Endothelial cell of umbilical vein (primary cell): ENCODE measurements at regions not wholly inside any gene's neighbourhood (a gene's known extent, or its start where the extent isn't known, plus 50 kb on each side); places are given as distances from the start of the nearest gene placed in this dataset.

Source experiments
- BruUV-seq: library from RNA; stranded (reverse); fragments of 400-500 nt; replicated peaks from 2 replicates; lab custom pipeline; 2021; lab: Mats Ljungman, UMichigan
- CTCF ChIA-PET: fragments of 300-600, 350-600 bp; sonication (Branson Sonifier 250); formaldehyde crosslinking; loops from one replicate; lab custom pipeline; 2021; ENCODE audit warnings: antibody characterized with exemption, inconsistent platforms; lab: Charles Lee
- POLR2A ChIA-PET: fragments of 300-600, 350-600 bp; sonication (Branson Sonifier 250); formaldehyde crosslinking; loops from one replicate; lab custom pipeline; 2021; ENCODE audit warnings: antibody characterized with exemption, inconsistent platforms; lab: Charles Lee
- DNase-seq: peaks from one replicate; pipeline ENCODE4 v3.0.0-alpha.2; 2011; ENCODE audit warnings: low read depth, low spot score
- FAIRE-seq: peaks from 2 replicates; lab custom pipeline; 2011; peaks lifted over from hg19 to GRCh38; lab: Jason Lieb, UNC
- H2AFZ ChIP-seq: 2 replicates; pipeline ENCODE4 v1.6.0; 2012; ENCODE audit warnings: low read depth, low read length, control low read depth, inconsistent platforms
- H3K27ac ChIP-seq: 2 replicates; pipeline ENCODE4 v1.5.1; 2011; ENCODE audit warnings: low read depth, mild to moderate bottlenecking, control low read depth, low read length, moderate library complexity; ENCODE audit not compliant: insufficient read depth
- H3K27me3 ChIP-seq, 2 experiments: 2 replicates each; pipeline versions ENCODE4 v1.6.0 to v1.6.1; 2011; ENCODE audit warnings: low read length in 2 of 2, mixed read lengths in 1 of 2; ENCODE audit not compliant: control insufficient read depth in 2 of 2, insufficient read depth in 2 of 2
- H3K36me3 ChIP-seq, 2 experiments: 2 replicates in 1 of 2; 3 replicates in 1 of 2; pipeline ENCODE4 v1.5.1; 2011; ENCODE audit warnings: low read length in 2 of 2, mild to moderate bottlenecking in 1 of 2, moderate library complexity in 1 of 2; ENCODE audit not compliant: control insufficient read depth in 2 of 2, insufficient read depth in 2 of 2; ENCODE audit errors: extremely low read depth in 1 of 2
- H3K4me1 ChIP-seq: 3 replicates; pipeline ENCODE4 v1.5.1; 2011; ENCODE audit warnings: mild to moderate bottlenecking, low read length; ENCODE audit not compliant: control insufficient read depth, insufficient read depth; ENCODE audit errors: extremely low read depth
- H3K4me2 ChIP-seq: 2 replicates; pipeline ENCODE4 v1.6.1; 2011; ENCODE audit warnings: low read length, control low read depth, mixed read lengths; ENCODE audit not compliant: insufficient read depth
- H3K4me3 ChIP-seq, 3 experiments: fragments of 200-600 bp in 1 of 3; sonication (generic), shearing (Covaris generic) in 1 of 3; replicated peaks in 1 of 3; 2 replicates each; pipeline ENCODE4 v1.5.1; 2011 to 2016; ENCODE audit warnings: control low read depth in 3 of 3, low read length in 3 of 3, mild to moderate bottlenecking in 2 of 3, inconsistent platforms in 1 of 3, low read depth in 1 of 3, moderate library complexity in 1 of 3; ENCODE audit not compliant: insufficient read depth in 1 of 3
- H3K79me2 ChIP-seq: 2 replicates; pipeline ENCODE4 v1.6.0; 2012; ENCODE audit warnings: low read length, inconsistent platforms; ENCODE audit not compliant: control insufficient read depth, insufficient read depth
- H3K9ac ChIP-seq: replicated peaks from 2 replicates; pipeline ENCODE3; 2011; ENCODE audit warnings: low read length, control low read depth; ENCODE audit not compliant: insufficient read depth; ENCODE audit errors: extremely low read depth
- H3K9me1 ChIP-seq: replicated peaks from 3 replicates; pipeline ENCODE4 v1.6.0; 2011; ENCODE audit warnings: mild to moderate bottlenecking, low read length; ENCODE audit not compliant: control insufficient read depth, insufficient read depth; ENCODE audit errors: extremely low read depth
- H3K9me3 ChIP-seq: replicated peaks from 2 replicates; pipeline ENCODE4 v1.5.1; 2012; ENCODE audit warnings: low read length, inconsistent platforms; ENCODE audit not compliant: control insufficient read depth, insufficient read depth
- H4K20me1 ChIP-seq: replicated peaks from 2 replicates; pipeline ENCODE3; 2011; ENCODE audit warnings: mild to moderate bottlenecking, low read length; ENCODE audit not compliant: control insufficient read depth, insufficient read depth; ENCODE audit errors: extremely low read depth
- EZH2 ChIP-seq: IDR thresholded peaks from 2 replicates; pipeline ENCODE4 v1.6.1; 2012; ENCODE audit warnings: borderline replicate concordance, low read depth, mild to moderate bottlenecking, moderate library complexity, low read length, inconsistent platforms; ENCODE audit not compliant: severe bottlenecking
- FOS ChIP-seq: IDR thresholded peaks from 2 replicates; pipeline ENCODE4 v1.6.1; 2011; ENCODE audit warnings: mild to moderate bottlenecking, low read length, moderate library complexity, borderline replicate concordance; ENCODE audit not compliant: insufficient read depth
- GATA2 ChIP-seq: IDR thresholded peaks from 2 replicates; pipeline ENCODE4 v1.7.0; 2011; ENCODE audit warnings: low read depth, mild to moderate bottlenecking, moderate library complexity, mixed read lengths, low read length; ENCODE audit not compliant: insufficient read length, insufficient read depth
- JUN ChIP-seq: IDR thresholded peaks from 2 replicates; pipeline ENCODE4 v1.6.1; 2011; ENCODE audit warnings: borderline replicate concordance, low read depth; ENCODE audit not compliant: insufficient read length, insufficient read depth
- MYC ChIP-seq: IDR thresholded peaks from one replicate; pipeline ENCODE4 v1.6.1; 2011; ENCODE audit warnings: mild to moderate bottlenecking, low read depth, low read length
- POLR2A ChIP-seq: IDR thresholded peaks from 2 replicates; pipeline ENCODE4 v1.6.1; 2012; ENCODE audit warnings: low read depth, mild to moderate bottlenecking, control low read depth, low read length
- POLR2AphosphoS5 ChIP-seq: IDR thresholded peaks from 2 replicates; pipeline ENCODE4 v1.6.1; 2012; ENCODE audit warnings: low read depth, mild to moderate bottlenecking, control low read depth, low read length, moderate library complexity; ENCODE audit not compliant: insufficient read depth
- dilution Hi-C: fragments of 300-500 bp; cut with MboI; formaldehyde crosslinking; loops from one replicate; pipeline ENCODE4 v1.15.0; 2019; ENCODE audit warnings: low sequenced_read_pairs; ENCODE audit not compliant: extremely low pct_ligation_motif_present
- intact Hi-C: fragments of 100-400 bp; cut with micrococcal nuclease; formaldehyde crosslinking; loops from one replicate; pipeline ENCODE4 v1.10.0; 2022
- TF ChIP-seq, protein P1 (sequence below): IDR thresholded peaks from 2 replicates; pipeline ENCODE4 v1.6.1; 2011; ENCODE audit not compliant: insufficient read depth, insufficient read length
- TF ChIP-seq, protein P2 (sequence below), 2 donors: IDR thresholded peaks; 1 replicate in 1 of 2; 2 replicates in 1 of 2; pipeline ENCODE4 v1.5.1; 2011; ENCODE audit warnings: low read length in 2 of 2, mild to moderate bottlenecking in 2 of 2, moderate library complexity in 2 of 2, control low read depth in 1 of 2, inconsistent platforms in 1 of 2, low read depth in 1 of 2; ENCODE audit not compliant: insufficient read depth in 1 of 2; ENCODE audit errors: extremely low read depth in 1 of 2

DNA sequence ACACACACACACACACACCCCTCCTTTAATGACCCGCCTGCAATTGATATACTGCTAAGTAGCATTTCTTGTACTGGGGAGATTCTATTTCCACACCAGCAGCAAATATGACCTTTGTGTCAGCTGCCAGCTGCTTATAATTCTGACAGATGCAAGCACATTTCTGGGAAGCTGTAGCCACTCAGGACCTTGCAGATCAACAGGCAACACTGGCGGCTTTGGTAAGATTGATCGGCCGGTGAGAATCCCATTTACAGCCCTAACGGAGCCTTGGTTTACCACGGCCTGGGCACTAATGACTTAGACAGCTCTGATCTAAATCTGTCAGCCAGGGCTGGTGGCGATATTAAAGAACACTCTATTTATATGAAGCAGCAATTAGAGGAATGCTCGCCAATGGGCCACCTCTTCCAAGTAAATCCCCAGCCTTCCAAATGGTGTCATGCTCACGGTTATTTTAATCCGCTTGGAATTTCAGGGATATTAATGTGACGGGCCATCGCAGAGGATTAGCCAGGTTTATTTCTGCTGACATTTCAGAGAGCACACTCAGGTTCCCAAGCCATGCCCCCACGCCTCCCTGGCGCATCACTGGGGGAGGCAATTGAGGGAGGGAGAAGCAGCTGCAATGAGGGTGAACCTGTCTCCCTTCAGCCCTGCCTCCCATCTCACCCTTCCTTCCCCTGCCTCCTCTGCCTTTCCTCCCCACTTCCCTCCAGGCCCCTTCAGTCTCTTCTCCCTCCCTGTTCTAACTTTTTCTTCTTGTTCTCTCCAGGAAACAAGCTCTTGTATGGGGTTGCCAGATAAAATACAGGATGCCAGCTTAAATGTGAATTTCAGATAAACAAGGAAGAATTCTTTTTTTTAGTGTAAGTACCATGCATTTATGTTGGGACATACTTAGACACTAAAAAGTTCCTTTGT lies 287.0 kb downstream of the TLE3 start:
- POLR2A ChIA-PET: no interaction called here
- no peaks in the 10 kb centered on the region for H4K20me1 ChIP-seq
- no peak overlapping the region for H2AFZ ChIP-seq
- H3K27me3 ChIP-seq: peaks cover 5 to 6% of the 10 kb centered on the region in 2 experiments
- CTCF ChIA-PET: interaction anchor here (1.5 kb wide), 1 partner anchor 15 kb away, joined by 4 read pairs; no protein-coding TSS in a partner anchor
- TF ChIP-seq, protein P1, sequence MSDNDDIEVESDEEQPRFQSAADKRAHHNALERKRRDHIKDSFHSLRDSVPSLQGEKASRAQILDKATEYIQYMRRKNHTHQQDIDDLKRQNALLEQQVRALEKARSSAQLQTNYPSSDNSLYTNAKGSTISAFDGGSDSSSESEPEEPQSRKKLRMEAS: no peak
- no peak for TF ChIP-seq POLR2AphosphoS5
- no peak for TF ChIP-seq JUN
- no peak for TF ChIP-seq MYC
- TF ChIP-seq GATA2: no peak
- no peak for TF ChIP-seq POLR2A
- TF ChIP-seq FOS: no peak
- TF ChIP-seq, protein P2, sequence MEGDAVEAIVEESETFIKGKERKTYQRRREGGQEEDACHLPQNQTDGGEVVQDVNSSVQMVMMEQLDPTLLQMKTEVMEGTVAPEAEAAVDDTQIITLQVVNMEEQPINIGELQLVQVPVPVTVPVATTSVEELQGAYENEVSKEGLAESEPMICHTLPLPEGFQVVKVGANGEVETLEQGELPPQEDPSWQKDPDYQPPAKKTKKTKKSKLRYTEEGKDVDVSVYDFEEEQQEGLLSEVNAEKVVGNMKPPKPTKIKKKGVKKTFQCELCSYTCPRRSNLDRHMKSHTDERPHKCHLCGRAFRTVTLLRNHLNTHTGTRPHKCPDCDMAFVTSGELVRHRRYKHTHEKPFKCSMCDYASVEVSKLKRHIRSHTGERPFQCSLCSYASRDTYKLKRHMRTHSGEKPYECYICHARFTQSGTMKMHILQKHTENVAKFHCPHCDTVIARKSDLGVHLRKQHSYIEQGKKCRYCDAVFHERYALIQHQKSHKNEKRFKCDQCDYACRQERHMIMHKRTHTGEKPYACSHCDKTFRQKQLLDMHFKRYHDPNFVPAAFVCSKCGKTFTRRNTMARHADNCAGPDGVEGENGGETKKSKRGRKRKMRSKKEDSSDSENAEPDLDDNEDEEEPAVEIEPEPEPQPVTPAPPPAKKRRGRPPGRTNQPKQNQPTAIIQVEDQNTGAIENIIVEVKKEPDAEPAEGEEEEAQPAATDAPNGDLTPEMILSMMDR (IDR thresholded peaks at IDR 0.05; ENCODE audit: extremely low read depth in 1 of 2, insufficient read depth in 1 of 2, low read depth in 1 of 2, low read length in 2 of 2): no peak
- TF ChIP-seq EZH2: no peak
- no TSS peak for BruUV-seq
- no peak overlapping the region for H3K27ac ChIP-seq
- no peaks in the 10 kb centered on the region for H3K79me2 ChIP-seq
- dilution Hi-C loops (no loop called here), intact Hi-C loops (loop anchor here (5.0 kb wide), 1 partner anchor 48 kb away; no protein-coding TSS in a partner anchor)
- H3K4me1 ChIP-seq: no peaks in the 10 kb centered on the region
- H3K36me3 ChIP-seq: no peaks in the 10 kb centered on the region
- H3K4me3 ChIP-seq: no peak overlapping the region
- no peak overlapping the region for H3K4me2 ChIP-seq
- no peak for FAIRE-seq
- peak; percentile 53 for DNase-seq
- H3K9me3 ChIP-seq: no peaks in the 10 kb centered on the region
- H3K9ac ChIP-seq: no peak overlapping the region
- no peaks in the 10 kb centered on the region for H3K9me1 ChIP-seq
